Psoas muscle (tissue), 7 donors: ENCODE measurements at regions not wholly inside any gene's neighbourhood (a gene's known extent, or its start where the extent isn't known, plus 50 kb on each side); places are given as distances from the start of the nearest gene placed in this dataset.
"Not testable (repeated sequence)": the region's sequence is repeated elsewhere in the genome, so short reads cannot be mapped to it uniquely, and the experiment has no call there.

ENCODE experiments used
- ATAC-seq, 4 donors: fragments of 200-7000 bp; cut with Tn5 transposase; one replicate each; pipeline ENCODE4 v1.9.1; 2020; ENCODE audit warnings: moderate library complexity in 3 of 4, mild to moderate bottlenecking in 2 of 4
- DNase-seq, 2 donors: peaks; one replicate each; pipeline ENCODE4 v3.0.0-alpha.2; 2020
- H3K27ac ChIP-seq: fragments of 200-600 bp; one replicate; pipeline ENCODE4 v1.8.0; 2022
- H3K27me3 ChIP-seq, 3 donors: fragments of 200-600 bp in 1 of 3; one replicate each; pipeline versions ENCODE4 v1.6.1 to v1.8.0; 2013 to 2022; ENCODE audit warnings: low read length in 2 of 3, mild to moderate bottlenecking in 2 of 3, moderate library complexity in 1 of 3; ENCODE audit not compliant: insufficient read depth in 3 of 3
- H3K36me3 ChIP-seq, 2 donors: fragments of 200-600 bp in 1 of 2; one replicate each; pipeline versions ENCODE4 v1.6.1 to v1.8.0; 2013 to 2022; ENCODE audit warnings: low read depth in 1 of 2, mild to moderate bottlenecking in 1 of 2, moderate library complexity in 1 of 2; ENCODE audit not compliant: insufficient read depth in 1 of 2
- H3K4me1 ChIP-seq: fragments of 200-600 bp; one replicate; pipeline ENCODE4 v1.8.0; 2022
- H3K4me3 ChIP-seq: fragments of 200-600 bp; one replicate; pipeline ENCODE4 v1.8.0; 2022; ENCODE audit warnings: mild to moderate bottlenecking
- H3K9me3 ChIP-seq: fragments of 200-600 bp; one replicate; pipeline ENCODE4 v1.8.0; 2022
- CTCF ChIP-seq: fragments of 200-600 bp; IDR thresholded peaks from one replicate; pipeline ENCODE4 v1.8.0; 2022; ENCODE audit warnings: antibody characterized with exemption
- WGBS, 3 donors: extraction: QIAGEN DNeasy Blood & Tissue Kit; methylation state at CpG; one replicate each; pipeline versions ENCODE4 v1.1.6 to v1.1.7; 2013; 5-methylcytosine and 5-hydroxymethylcytosine counted together
- intact Hi-C, 2 donors: fragments of 100-400 bp; cut with DNase I; formaldehyde crosslinking; loops; one replicate each; pipeline versions ENCODE4 v1.11.0 to v1.14.2; 2022
- donor health status: healthy with polysubstance abuse.
- donor health status: DM: no; HTN: no; CAD: no; lungs with moderate emphysema.
- donor health status: Bipolar disorder and iron deficiency.
- donor health status: healthy.
- donor health status: DM: yes; HTN: yes; CAD: no.
- donor health status: DM: no; HTN: no; CAD: no.
- donor health status: DM: yes; HTN: yes; CAD: no.

GRCh38 chr15:96477227-96477626, 146.7 kb downstream of the NR2F2 start:
- Histone ChIP-seq H3K4me1 (no peaks in the 10 kb centered on the region), H3K9me3 (no peaks in the 10 kb centered on the region), H3K27ac (no peak overlapping the region), H3K4me3 (no peak overlapping the region), H3K36me3 (no peaks in the 10 kb centered on the region), H3K27me3 (no peaks in the 10 kb centered on the region)
- WGBS, 3 donors, result 90 to 91% (median 90%) methylated on average over 3 of the region's 3 CpGs
- ATAC-seq (no peak), DNase-seq (no peak)
- intact Hi-C loops, result no loop called here
- TF ChIP-seq CTCF, result no peak

- DNase-seq, ATAC-seq, H3K36me3 ChIP-seq, H3K27me3 ChIP-seq, H3K9me3 ChIP-seq, H3K27ac ChIP-seq, H3K4me1 ChIP-seq, intact Hi-C loops, H3K4me3 ChIP-seq: not testable (repeated sequence)
- 96 to 97% (median 96%) methylated on average over 1 of the region's 1 CpG for WGBS, 3 donors
Observed at GRCh38 chr15:96484412-96484811, 153.9 kb downstream of the NR2F2 start.

DNA sequence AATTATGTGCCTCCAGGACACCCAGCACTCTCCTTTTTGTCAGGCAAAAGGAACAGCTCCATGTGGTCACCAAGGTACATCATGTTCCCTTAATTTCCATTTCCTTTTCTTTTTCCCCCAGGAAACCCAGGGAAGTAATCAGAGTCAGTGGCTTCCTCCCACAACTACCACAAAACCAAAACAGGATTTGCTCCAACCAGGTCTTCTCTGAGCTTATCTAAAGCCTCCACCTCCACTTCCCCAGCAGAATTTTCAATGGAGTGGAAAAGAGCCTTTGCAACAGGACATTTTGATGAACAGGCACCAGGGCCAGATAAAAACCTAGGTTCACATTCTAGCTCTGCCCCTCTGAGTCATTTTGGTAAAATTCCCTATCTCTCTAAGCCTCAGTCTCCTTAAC, 154.3 kb downstream of the NR2F2 start:
- ATAC-seq, result no peak
- DNase-seq, result no peak
- H3K4me3 ChIP-seq, result no peak overlapping the region
- H3K27ac ChIP-seq, result no peak overlapping the region
- intact Hi-C loops, result no loop called here
- no peaks in the 10 kb centered on the region for H3K4me1 ChIP-seq
- TF ChIP-seq CTCF, result no peak
- H3K36me3 ChIP-seq, result no peaks in the 10 kb centered on the region
- peaks cover 0 to 3% (median 1%) of the 10 kb centered on the region in 3 donors for H3K27me3 ChIP-seq
- H3K9me3 ChIP-seq, result no peaks in the 10 kb centered on the region

GRCh38 chr15:96487245-96487644, 156.7 kb downstream of the NR2F2 start:
- no peak overlapping the region for H3K4me3 ChIP-seq
- no peak for TF ChIP-seq CTCF
- no peaks in the 10 kb centered on the region for H3K36me3 ChIP-seq
- H3K27ac ChIP-seq, result no peak overlapping the region
- ATAC-seq, result no peak
- 79 to 93% (median 84%) methylated on average over 3 of the region's 3 CpGs for WGBS, 3 donors
- peaks cover 1 to 6% (median 3%) of the 10 kb centered on the region in 3 donors for H3K27me3 ChIP-seq
- intact Hi-C loops, result no loop called here
- H3K4me1 ChIP-seq, result no peaks in the 10 kb centered on the region
- H3K9me3 ChIP-seq, result no peaks in the 10 kb centered on the region
- DNase-seq, result no peak

GRCh38 chr15:96491066-96491699, 160.7 kb downstream of the NR2F2 start:
- H3K27ac ChIP-seq, H3K9me3 ChIP-seq, H3K4me1 ChIP-seq, H3K36me3 ChIP-seq, intact Hi-C loops, H3K4me3 ChIP-seq, ATAC-seq, H3K27me3 ChIP-seq, DNase-seq: not testable (repeated sequence)
- 45 to 55% (median 48%) methylated on average over 15 of the region's 15 CpGs for WGBS, 3 donors

DNA sequence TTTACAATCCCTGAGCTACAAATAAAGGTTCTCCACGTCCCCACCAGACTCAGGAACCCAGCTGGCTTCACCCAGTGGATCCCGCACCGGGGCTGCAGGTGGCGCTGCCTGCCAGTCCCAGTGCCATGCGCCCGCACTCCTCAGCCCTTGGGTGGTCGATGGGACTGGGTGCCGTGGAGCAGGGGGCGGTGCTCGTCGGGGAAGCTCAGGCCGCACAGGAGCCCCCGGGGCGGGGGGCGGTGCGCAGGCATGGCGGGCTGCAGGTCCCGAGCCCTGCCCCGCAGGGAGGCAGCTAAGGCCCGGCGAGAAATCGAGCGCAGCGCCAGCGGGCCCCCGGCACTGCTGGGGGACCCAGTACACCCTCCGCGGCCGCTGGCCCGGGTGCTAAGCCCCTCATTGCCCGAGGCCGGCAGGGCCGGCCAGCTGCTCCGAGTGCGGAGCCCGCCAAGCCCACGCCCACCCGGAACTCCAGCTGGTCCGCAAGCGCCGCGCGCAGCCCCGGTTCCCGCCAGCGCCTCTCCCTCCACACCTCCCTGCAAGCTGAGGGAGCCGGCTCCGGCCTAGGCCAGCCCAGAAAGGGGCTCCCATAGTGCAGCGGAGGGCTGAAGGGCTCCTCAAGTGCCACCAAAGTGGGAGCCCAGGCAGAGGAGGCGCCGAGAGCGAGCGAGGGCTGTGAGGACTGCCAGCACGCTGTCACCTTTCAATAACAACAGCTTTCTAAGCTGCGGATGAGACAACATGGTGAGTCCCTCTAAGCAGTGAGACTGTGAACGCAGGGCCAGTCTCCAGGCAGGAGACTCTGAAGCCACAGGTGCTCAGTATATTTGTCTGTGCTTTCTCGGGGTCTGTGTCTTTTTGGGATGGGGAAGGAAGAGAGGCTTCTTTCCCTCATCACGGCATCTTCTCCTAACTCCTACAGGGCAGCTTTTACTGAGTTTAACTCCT, 161.5 kb downstream of the NR2F2 start:
- H3K27ac ChIP-seq, H3K4me1 ChIP-seq, H3K27me3 ChIP-seq, H3K36me3 ChIP-seq, DNase-seq, intact Hi-C loops, H3K9me3 ChIP-seq, ATAC-seq, H3K4me3 ChIP-seq: not testable (repeated sequence)
- 88 to 95% (median 90%) methylated on average over 43 to 58 of the region's 58 CpGs for WGBS, 3 donors
